Right lobe of liver (tissue), 6 donors: ENCODE measurements at regions not wholly inside any gene's neighbourhood (a gene's known extent, or its start where the extent isn't known, plus 50 kb on each side); places are given as distances from the start of the nearest gene placed in this dataset.

ENCODE experiments used
- ATAC-seq, 4 donors: fragments of 200-7000 bp; cut with Tn5 transposase; one replicate each; pipeline ENCODE4 v1.9.1; 2020; ENCODE audit warnings: mild to moderate bottlenecking in 4 of 4, moderate library complexity in 4 of 4
- DNase-seq, 3 donors: peaks; one replicate each; pipeline ENCODE4 v3.0.0-alpha.2; 2020
- H3K27ac ChIP-seq, 3 donors: fragments of 200-600 bp; one replicate each; pipeline ENCODE4 v1.8.0; 2022
- H3K27me3 ChIP-seq, 2 donors: fragments of 200-600 bp; one replicate each; pipeline ENCODE4 v1.8.0; 2022
- H3K36me3 ChIP-seq, 4 donors: fragments of 200-600 bp; sonication (generic) in 1 of 4; one replicate each; pipeline versions ENCODE4 v1.5.1 to v1.8.0; 2017 to 2022; ENCODE audit warnings: control low read depth in 1 of 4
- H3K4me1 ChIP-seq, 4 donors: fragments of 200-600 bp; sonication (generic) in 1 of 4; one replicate each; pipeline versions ENCODE4 v1.5.1 to v1.8.0; 2017 to 2022; ENCODE audit warnings: control low read depth in 1 of 4
- H3K4me3 ChIP-seq, 3 donors: fragments of 200-600 bp; one replicate each; pipeline ENCODE4 v1.8.0; 2022
- H3K9me3 ChIP-seq, 4 donors: fragments of 200-600 bp; sonication (generic) in 1 of 4; one replicate each; pipeline versions ENCODE4 v1.5.1 to v1.8.0; 2017 to 2022; ENCODE audit warnings: control low read depth in 1 of 4
- CTCF ChIP-seq, 4 donors: fragments of 200-600 bp in 3 of 4; fragments of 450-650 bp in 1 of 4; IDR thresholded peaks; one replicate each; pipeline versions ENCODE4 v1.5.1 to v1.8.0; 2016 to 2022; ENCODE audit warnings: antibody characterized with exemption in 4 of 4, mild to moderate bottlenecking in 2 of 4
- POLR2A ChIP-seq: fragments of 450-650 bp; IDR thresholded peaks from one replicate; pipeline ENCODE4 v1.6.1; 2017; ENCODE audit warnings: antibody characterized with exemption, mild to moderate bottlenecking
- WGBS: methylation state at CpG from one replicate; pipeline ENCODE4 v1.1.6; 2018; ENCODE audit warnings: low coverage, low lambda C conversion rate; ENCODE audit not compliant: insufficient coverage; ENCODE audit errors: missing lambda C conversion rate; 5-methylcytosine and 5-hydroxymethylcytosine counted together
- intact Hi-C, 2 donors: fragments of 100-400 bp; cut with DNase I; formaldehyde crosslinking; loops; one replicate each; pipeline versions ENCODE4 v1.11.2 to v1.14.1; 2022
- donor health status: DM: no; HTN: yes; CAD: no.
- donor health status: DM: no; HTN: no; CAD: no.
- donor health status: DM: no; HTN: no; CAD: no.
- donor health status: DM: no; HTN: yes; CAD: no.
- donor health status: DM: no; HTN: yes; CAD: no.

GRCh38 chr6:140209775-140210174 lies 835.3 kb upstream of the CITED2 start:
- no peak overlapping the region for H3K27ac ChIP-seq
- 88% methylated on average over 1 of the region's 1 CpG for WGBS
- ATAC-seq (no peak), DNase-seq (no peak)
- no peaks in the 10 kb centered on the region for H3K27me3 ChIP-seq
- intact Hi-C loops: no loop called here
- H3K4me1 ChIP-seq: no peaks in the 10 kb centered on the region
- no peaks in the 10 kb centered on the region for H3K36me3 ChIP-seq
- no peak for TF ChIP-seq POLR2A
- no peak for TF ChIP-seq CTCF (IDR thresholded peaks at IDR 0.05)
- no peaks in the 10 kb centered on the region for H3K9me3 ChIP-seq
- H3K4me3 ChIP-seq: no peak overlapping the region

DNA sequence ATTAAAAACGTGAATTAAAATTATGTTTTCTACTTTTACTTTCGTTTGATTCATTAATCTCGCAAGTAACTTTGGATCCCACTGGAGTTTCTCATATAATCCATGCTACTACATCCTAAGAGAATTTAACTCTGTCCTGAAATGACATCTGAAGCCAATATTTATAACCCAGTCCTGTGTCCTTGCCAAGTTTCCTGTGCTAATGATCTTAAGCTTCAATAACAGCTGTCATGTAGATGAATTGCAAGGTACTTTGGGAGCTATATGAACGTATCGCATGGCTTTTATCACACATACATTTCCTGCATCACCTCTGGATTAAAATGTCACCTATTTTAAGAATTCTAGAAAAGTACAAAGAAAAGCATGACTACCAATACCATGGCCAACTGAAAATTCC lies 833.8 kb upstream of the CITED2 start:
- no peak overlapping the region for H3K4me3 ChIP-seq
- no peaks in the 10 kb centered on the region for H3K4me1 ChIP-seq
- H3K27me3 ChIP-seq: no peaks in the 10 kb centered on the region
- no peak for TF ChIP-seq CTCF (IDR thresholded peaks at IDR 0.05)
- no peak for TF ChIP-seq POLR2A
- no peaks in the 10 kb centered on the region for H3K36me3 ChIP-seq
- intact Hi-C loops: no loop called here
- no peaks in the 10 kb centered on the region for H3K9me3 ChIP-seq
- no peak for ATAC-seq
- DNase-seq: no peak
- no peak overlapping the region for H3K27ac ChIP-seq
- 62% methylated on average over 5 of the region's 5 CpGs for WGBS

DNA sequence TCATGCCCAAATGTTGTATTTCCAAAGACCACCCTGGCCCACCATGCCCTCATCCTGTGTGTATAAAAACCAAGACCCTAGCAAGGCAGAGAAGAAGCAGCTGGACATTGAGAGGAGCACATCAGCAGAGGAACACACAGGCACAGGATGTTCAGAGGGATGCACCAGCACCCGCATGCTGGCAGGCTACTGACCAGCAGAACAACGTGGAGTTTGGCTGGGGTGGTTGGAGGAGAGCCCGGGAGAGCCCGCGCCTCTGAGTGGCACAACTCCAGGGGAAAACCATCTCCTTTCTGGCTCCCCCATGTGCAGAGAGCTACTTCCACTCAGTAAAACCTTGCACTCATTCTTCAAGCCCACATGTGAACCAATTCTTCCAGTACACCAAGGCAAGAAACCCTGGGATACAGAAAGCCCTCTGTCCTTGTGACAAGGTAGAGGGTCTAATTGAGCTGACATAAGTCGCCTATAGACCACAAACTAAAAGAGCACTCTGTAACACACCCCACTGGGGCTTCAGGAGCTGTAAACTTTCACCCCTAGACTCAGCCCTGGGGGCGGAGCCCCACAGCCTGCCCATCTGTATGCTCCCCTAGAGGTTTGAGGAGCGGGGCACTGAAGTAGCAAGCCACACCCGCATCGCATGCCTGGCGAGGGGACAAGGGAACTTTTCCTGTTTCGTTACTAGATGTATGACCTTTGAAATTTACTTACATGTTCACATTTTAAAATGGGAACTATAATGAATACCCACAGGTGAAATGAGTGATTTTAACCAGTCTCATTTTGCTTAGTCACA lies 831.5 kb upstream of the CITED2 start:
- TF ChIP-seq POLR2A: no peak
- Histone ChIP-seq H3K9me3 (no peaks in the 10 kb centered on the region), H3K4me1 (no peaks in the 10 kb centered on the region), H3K4me3 (no peak overlapping the region), H3K27ac (no peak overlapping the region), H3K27me3 (no peaks in the 10 kb centered on the region), H3K36me3 (no peaks in the 10 kb centered on the region)
- DNase-seq: no peak
- peak in 2 of 4 donors; percentile 41 to 45 for ATAC-seq
- intact Hi-C loops: no loop called here
- 41% methylated on average over 8 of the region's 12 CpGs for WGBS

DNA sequence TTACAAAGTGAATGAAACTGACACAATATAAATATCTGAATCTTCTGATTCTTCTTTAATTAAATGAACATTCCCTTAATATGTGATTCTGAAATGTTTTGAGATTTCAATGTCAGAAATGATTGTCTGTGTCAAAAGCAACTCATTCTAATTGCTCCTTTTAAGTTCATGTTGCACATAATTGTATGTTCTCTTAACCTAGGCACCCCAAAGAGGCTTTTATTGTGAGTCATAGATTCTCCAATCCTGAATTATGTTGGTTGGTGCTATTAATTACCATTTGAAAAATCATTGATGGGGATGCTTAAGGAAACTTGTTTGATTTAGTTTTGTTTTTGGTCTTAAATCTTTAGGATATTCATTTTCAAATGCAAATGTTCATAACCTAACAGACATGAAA lies 829.7 kb upstream of the CITED2 start:
- intact Hi-C loops: no loop called here
- no peak for TF ChIP-seq POLR2A
- no peak for TF ChIP-seq CTCF (IDR thresholded peaks at IDR 0.05)
- no peak for ATAC-seq
- Histone ChIP-seq H3K27ac (no peak overlapping the region), H3K4me3 (no peak overlapping the region), H3K27me3 (no peaks in the 10 kb centered on the region), H3K4me1 (no peaks in the 10 kb centered on the region), H3K36me3 (no peaks in the 10 kb centered on the region), H3K9me3 (no peaks in the 10 kb centered on the region)
- no peak for DNase-seq

GRCh38 chr6:140203661-140204147 lies 829.3 kb upstream of the CITED2 start:
- no peak for TF ChIP-seq POLR2A
- no peak for TF ChIP-seq CTCF (IDR thresholded peaks at IDR 0.05)
- 54% methylated on average over 2 of the region's 2 CpGs for WGBS
- no peaks in the 10 kb centered on the region for H3K36me3 ChIP-seq
- H3K27me3 ChIP-seq: no peaks in the 10 kb centered on the region
- no peak for DNase-seq
- no peak for ATAC-seq
- H3K27ac ChIP-seq: peak overlapping the region in 1 of 3 donors; percentile 10
- intact Hi-C loops: no loop called here
- no peaks in the 10 kb centered on the region for H3K4me1 ChIP-seq
- no peaks in the 10 kb centered on the region for H3K9me3 ChIP-seq
- H3K4me3 ChIP-seq: no peak overlapping the region
